ENCODE measurements at regions not wholly inside any gene's neighbourhood (a gene's known extent, or its start where the extent isn't known, plus 50 kb on each side); places are given as distances from the start of the nearest gene placed in this dataset.

DNA sequence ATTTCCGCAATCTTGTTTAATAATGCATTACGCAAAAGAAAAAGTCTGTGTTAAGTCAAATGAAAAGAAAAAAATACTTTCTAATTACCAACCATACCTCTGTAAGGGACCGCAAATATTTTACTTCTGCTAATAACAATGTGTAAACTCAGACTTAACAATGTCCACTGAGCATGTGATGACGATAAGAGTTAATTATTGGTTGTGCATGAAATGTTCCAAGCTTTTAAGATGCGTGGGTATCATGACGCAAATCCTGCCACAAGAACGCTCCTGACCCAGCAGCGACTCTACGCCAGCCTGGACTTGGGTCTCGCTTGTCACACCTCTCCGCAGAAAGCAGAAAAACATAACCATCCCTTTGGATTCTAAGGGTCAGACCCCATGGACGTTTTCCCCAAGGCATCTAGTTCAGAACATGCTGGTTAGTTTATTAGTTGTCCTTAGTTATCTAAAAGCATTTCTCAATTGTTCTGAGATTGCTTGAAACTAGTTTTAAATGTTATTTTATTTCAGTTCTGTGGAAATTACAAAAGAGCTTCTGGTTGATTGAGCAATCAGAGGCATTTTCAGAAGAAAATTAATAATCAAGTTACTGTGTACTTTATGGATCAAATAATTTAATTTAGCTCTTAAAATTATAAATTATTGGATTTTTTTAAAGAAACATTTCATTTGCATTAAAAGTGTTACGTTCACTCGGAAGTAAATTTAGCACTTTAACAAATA, 779.9 kb upstream of the ARGLU1 start:
- Histone ChIP-seq H3K4me3 (no peak overlapping the region), H3K27ac (no peak overlapping the region), H3K4me1 (no peaks in the 10 kb centered on the region), H3K9me3 (peaks cover 0 to 4% (median 0%) of the 10 kb centered on the region in 3 donors), H3K36me3 (no peaks in the 10 kb centered on the region), H3K27me3 (no peaks in the 10 kb centered on the region)
- WGBS, 2 donors, result 82 to 89% methylated on average over 14 of the region's 14 CpGs
- TF ChIP-seq, protein P1, sequence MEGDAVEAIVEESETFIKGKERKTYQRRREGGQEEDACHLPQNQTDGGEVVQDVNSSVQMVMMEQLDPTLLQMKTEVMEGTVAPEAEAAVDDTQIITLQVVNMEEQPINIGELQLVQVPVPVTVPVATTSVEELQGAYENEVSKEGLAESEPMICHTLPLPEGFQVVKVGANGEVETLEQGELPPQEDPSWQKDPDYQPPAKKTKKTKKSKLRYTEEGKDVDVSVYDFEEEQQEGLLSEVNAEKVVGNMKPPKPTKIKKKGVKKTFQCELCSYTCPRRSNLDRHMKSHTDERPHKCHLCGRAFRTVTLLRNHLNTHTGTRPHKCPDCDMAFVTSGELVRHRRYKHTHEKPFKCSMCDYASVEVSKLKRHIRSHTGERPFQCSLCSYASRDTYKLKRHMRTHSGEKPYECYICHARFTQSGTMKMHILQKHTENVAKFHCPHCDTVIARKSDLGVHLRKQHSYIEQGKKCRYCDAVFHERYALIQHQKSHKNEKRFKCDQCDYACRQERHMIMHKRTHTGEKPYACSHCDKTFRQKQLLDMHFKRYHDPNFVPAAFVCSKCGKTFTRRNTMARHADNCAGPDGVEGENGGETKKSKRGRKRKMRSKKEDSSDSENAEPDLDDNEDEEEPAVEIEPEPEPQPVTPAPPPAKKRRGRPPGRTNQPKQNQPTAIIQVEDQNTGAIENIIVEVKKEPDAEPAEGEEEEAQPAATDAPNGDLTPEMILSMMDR (IDR thresholded peaks at IDR 0.05), result no peak
- no peak for TF ChIP-seq POLR2A (IDR thresholded peaks at IDR 0.05)
- DNase-seq, result no peak
- intact Hi-C loops (cut with DNase I), result no loop called here

DNA sequence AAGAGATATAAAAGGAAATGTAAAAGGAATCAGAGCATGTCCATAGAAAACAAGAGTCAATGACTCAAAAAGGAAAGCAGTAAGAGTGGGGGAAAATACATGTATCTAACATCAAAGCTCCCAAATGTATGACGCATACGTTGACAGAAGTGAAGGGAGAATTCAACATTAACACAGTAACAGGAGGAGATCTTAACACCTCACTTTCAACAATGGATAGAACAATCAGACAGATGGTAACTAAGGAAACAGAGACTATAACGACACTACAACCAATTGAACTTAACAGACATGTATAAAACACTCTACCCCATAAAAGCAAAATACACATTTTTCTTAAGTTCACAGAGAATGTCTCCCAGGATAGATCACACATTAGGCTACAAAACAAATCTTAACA, 774.8 kb upstream of the ARGLU1 start:
- Histone ChIP-seq H3K9me3 (peaks cover 0 to 4% (median 0%) of the 10 kb centered on the region in 3 donors), H3K4me3 (no peak overlapping the region), H3K4me1 (no peaks in the 10 kb centered on the region), H3K36me3 (no peaks in the 10 kb centered on the region), H3K27ac (no peak overlapping the region), H3K27me3 (no peaks in the 10 kb centered on the region)
- TF ChIP-seq POLR2A (IDR thresholded peaks at IDR 0.05), result no peak
- TF ChIP-seq, protein P1 (IDR thresholded peaks at IDR 0.05), result no peak
- intact Hi-C loops (cut with DNase I), result no loop called here
- no peak for DNase-seq
- WGBS, 2 donors, result 63 to 81% methylated on average over 3 of the region's 3 CpGs

DNA sequence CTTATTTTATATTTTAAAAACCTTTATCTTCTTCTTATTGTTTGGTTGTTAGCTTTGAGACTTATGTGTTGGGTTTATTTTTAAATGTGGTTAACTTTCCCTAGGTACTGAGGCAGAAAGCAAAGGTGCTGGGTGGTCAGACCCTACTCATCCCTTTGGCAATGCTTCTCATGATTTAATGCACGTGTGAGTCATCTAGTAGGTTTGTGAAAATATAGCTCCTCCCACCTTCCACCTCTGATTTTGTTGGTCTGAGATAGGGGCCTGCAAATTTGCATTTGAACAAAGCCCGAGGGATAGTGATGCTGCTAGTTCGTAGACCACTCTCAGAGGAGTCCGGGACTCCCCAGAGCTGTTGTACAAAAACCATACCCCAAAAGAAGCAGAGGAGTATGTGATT, 771.3 kb upstream of the ARGLU1 start:
- DNase-seq, result no peak
- intact Hi-C loops (cut with DNase I), result no loop called here
- Histone ChIP-seq H3K36me3 (no peaks in the 10 kb centered on the region), H3K27ac (no peak overlapping the region), H3K9me3 (peaks cover 0 to 6% (median 0%) of the 10 kb centered on the region in 3 donors), H3K4me3 (no peak overlapping the region), H3K4me1 (no peaks in the 10 kb centered on the region), H3K27me3 (no peaks in the 10 kb centered on the region)
- 66 to 78% methylated on average over 4 of the region's 4 CpGs for WGBS, 2 donors
- TF ChIP-seq, protein P1 (IDR thresholded peaks at IDR 0.05), result no peak
- TF ChIP-seq POLR2A (IDR thresholded peaks at IDR 0.05), result no peak

DNA sequence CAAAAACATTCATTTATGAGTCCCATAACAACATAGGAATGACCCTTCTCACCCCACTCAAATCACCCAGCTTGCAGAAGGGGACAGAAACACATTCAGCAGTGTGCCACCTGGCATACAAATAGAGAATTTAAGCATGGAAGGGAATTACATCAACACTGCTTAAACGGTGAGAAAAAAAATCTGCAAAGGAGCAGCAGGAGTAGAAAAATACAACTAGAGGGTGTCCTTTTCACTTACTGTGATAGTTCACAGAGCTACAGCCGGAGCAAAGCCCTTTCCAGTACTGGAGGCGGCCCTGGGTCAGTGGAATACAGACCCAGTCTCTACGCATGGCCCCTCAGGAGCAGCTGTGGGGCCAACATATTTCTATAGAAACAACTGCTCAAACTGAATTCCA, 764.3 kb upstream of the ARGLU1 start:
- intact Hi-C loops (cut with DNase I), result no loop called here
- no peak overlapping the region for H3K4me3 ChIP-seq
- H3K36me3 ChIP-seq, result no peaks in the 10 kb centered on the region
- H3K9me3 ChIP-seq, result peaks cover 0 to under 1% (median 0%) of the 10 kb centered on the region in 3 donors
- 55 to 75% methylated on average over 4 of the region's 4 CpGs for WGBS, 2 donors
- no peaks in the 10 kb centered on the region for H3K4me1 ChIP-seq
- H3K27ac ChIP-seq, result no peak overlapping the region
- no peak for DNase-seq
- TF ChIP-seq, protein P1 (IDR thresholded peaks at IDR 0.05), result no peak
- TF ChIP-seq POLR2A (IDR thresholded peaks at IDR 0.05), result no peak
- no peaks in the 10 kb centered on the region for H3K27me3 ChIP-seq

DNA sequence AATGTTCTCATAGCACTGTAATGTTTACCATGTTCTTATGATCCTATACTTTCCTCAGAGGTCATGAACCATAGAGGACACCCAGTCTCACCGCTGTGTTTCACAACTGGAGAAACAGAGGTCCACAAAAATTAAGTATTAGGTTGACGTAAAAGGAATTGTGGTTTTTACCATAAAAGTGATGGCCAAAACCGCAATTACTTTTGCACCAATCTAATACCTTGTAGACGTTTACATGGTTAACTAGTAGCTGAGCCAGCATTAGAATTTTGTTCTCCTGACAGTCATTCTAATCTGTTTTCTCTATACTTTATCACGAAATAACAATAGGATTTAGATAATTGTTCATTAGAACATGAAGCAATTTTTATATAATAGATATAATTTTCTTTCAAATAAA, 763.4 kb upstream of the ARGLU1 start:
- Histone ChIP-seq H3K4me3 (no peak overlapping the region), H3K4me1 (no peaks in the 10 kb centered on the region), H3K27me3 (no peaks in the 10 kb centered on the region), H3K27ac (no peak overlapping the region), H3K36me3 (no peaks in the 10 kb centered on the region), H3K9me3 (no peaks in the 10 kb centered on the region)
- DNase-seq, result no peak
- no peak for TF ChIP-seq POLR2A (IDR thresholded peaks at IDR 0.05)
- TF ChIP-seq, protein P1 (IDR thresholded peaks at IDR 0.05), result no peak
- intact Hi-C loops (cut with DNase I), result no loop called here
- WGBS, 2 donors, result 64 to 76% methylated on average over 5 of the region's 5 CpGs
